ENCODE measurements at regions not wholly inside any gene's neighbourhood (a gene's known extent, or its start where the extent isn't known, plus 50 kb on each side); places are given as distances from the start of the nearest gene placed in this dataset.

- TF ChIP-seq CTCF (IDR thresholded peaks at IDR 0.05) (no peak), POLR2A (IDR thresholded peaks at IDR 0.05; ENCODE audit: low read depth) (no peak), EP300 (IDR thresholded peaks at IDR 0.05) (no peak)
Observed at GRCh38 chr15:87287156-87287555, 969.4 kb downstream of the NTRK3 start.
